Uterus (tissue), 3 donors: ENCODE measurements at regions not wholly inside any gene's neighbourhood (a gene's known extent, or its start where the extent isn't known, plus 50 kb on each side); places are given as distances from the start of the nearest gene placed in this dataset.
"Not testable (repeated sequence)": the region's sequence is repeated elsewhere in the genome, so short reads cannot be mapped to it uniquely, and the experiment has no call there.

ENCODE experiments used
- DNase-seq, 2 donors: peaks; one replicate each; pipeline ENCODE4 v3.0.0-alpha.2; 2019 to 2020
- H3K27ac ChIP-seq, 2 donors: fragments of 200-600 bp; sonication (generic); 1 replicate in 1 of 2; 2 replicates in 1 of 2; pipeline ENCODE4 v1.5.1; 2016 to 2018
- H3K27me3 ChIP-seq, 2 donors: fragments of 200-600 bp; sonication (generic); one replicate each; pipeline ENCODE4 v1.5.1; 2018 to 2019; ENCODE audit warnings: control low read depth in 1 of 2
- H3K36me3 ChIP-seq, 2 donors: fragments of 200-600 bp; sonication (generic); one replicate each; pipeline ENCODE4 v1.5.1; 2019; ENCODE audit warnings: control low read depth in 1 of 2
- H3K4me1 ChIP-seq, 2 donors: fragments of 200-600 bp; sonication (generic); one replicate each; pipeline ENCODE4 v1.5.1; 2018 to 2019; ENCODE audit warnings: control low read depth in 1 of 2
- H3K4me3 ChIP-seq, 2 donors: fragments of 200-600 bp; sonication (generic); 1 replicate in 1 of 2; 2 replicates in 1 of 2; pipeline ENCODE4 v1.5.1; 2018 to 2019; ENCODE audit warnings: mild to moderate bottlenecking in 1 of 2
- H3K9me3 ChIP-seq, 2 donors: fragments of 200-600 bp; sonication (generic); one replicate each; pipeline ENCODE4 v1.5.1; 2019; ENCODE audit warnings: control low read depth in 1 of 2
- POLR2A ChIP-seq, 2 donors: fragments of 450-650 bp; IDR thresholded peaks; one replicate each; pipeline ENCODE4 v1.6.1; 2016; ENCODE audit warnings: antibody characterized with exemption in 2 of 2, mild to moderate bottlenecking in 1 of 2, moderate library complexity in 1 of 2
- intact Hi-C: fragments of 100-400 bp; cut with DNase I; formaldehyde crosslinking; loops from one replicate; pipeline ENCODE4 v1.15.1; 2023; ENCODE audit warnings: low total_unique reads
- TF ChIP-seq, protein P1 (sequence below), 4 experiments: fragments of 200-600 bp in 2 of 4; fragments of 450-650 bp in 2 of 4; sonication (generic) in 2 of 4; IDR thresholded peaks; one replicate each; pipeline ENCODE4 v1.5.1; 2016 to 2019; ENCODE audit warnings: antibody characterized with exemption in 4 of 4, mild to moderate bottlenecking in 2 of 4, moderate library complexity in 1 of 4
- donor health status: DM: yes; HTN: yes; CAD: no.

DNA sequence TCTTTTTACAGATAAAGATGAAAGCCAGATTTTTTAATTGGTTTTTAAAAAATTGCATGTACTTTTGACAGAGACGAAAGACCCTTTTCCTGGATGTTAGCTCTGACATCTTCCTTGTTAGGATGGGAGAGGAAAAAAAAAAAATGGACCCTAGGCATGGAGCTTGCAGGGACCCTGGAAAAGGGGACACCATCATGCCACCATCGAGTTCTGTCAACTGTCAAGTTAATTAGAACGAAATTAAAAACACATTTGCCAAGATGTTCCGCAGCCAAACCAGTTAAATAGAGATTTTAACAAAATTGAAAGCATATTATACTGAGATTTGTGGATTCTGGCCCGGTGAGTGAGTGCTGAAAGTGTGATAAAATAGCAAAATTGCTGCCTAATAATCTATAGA lies 202.6 kb downstream of the BUB3 start:
- intact Hi-C loops, result no loop called here
- no peak for TF ChIP-seq POLR2A (IDR thresholded peaks at IDR 0.05)
- TF ChIP-seq, protein P1, sequence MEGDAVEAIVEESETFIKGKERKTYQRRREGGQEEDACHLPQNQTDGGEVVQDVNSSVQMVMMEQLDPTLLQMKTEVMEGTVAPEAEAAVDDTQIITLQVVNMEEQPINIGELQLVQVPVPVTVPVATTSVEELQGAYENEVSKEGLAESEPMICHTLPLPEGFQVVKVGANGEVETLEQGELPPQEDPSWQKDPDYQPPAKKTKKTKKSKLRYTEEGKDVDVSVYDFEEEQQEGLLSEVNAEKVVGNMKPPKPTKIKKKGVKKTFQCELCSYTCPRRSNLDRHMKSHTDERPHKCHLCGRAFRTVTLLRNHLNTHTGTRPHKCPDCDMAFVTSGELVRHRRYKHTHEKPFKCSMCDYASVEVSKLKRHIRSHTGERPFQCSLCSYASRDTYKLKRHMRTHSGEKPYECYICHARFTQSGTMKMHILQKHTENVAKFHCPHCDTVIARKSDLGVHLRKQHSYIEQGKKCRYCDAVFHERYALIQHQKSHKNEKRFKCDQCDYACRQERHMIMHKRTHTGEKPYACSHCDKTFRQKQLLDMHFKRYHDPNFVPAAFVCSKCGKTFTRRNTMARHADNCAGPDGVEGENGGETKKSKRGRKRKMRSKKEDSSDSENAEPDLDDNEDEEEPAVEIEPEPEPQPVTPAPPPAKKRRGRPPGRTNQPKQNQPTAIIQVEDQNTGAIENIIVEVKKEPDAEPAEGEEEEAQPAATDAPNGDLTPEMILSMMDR (IDR thresholded peaks at IDR 0.05), result no peak

DNA sequence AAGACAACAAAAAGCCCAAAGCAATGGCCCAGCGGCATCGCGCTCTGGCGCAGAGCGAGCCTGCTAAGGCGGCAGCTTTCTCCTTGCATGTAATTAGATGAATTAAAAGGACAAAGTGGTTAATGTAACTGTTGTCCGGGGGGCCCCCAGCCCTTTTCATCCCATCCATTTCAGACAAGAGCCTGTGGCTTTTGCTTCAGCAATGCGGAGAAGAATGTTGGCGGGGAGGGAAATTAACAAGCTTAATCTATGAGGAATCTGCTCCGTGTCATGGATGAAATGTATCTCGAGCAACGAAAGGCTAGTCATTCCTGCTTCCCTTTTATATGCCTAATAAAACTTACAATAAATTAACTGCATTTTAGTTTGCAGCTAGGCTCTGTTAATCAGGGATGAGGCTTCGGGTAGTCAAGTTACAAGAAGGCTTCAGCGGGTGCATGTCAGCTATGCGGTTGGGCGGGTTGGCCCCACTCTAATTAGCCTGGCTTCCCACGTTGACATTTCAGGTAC lies 203.3 kb downstream of the BUB3 start:
- DNase-seq, result no peak
- H3K9me3 ChIP-seq, result no peaks in the 10 kb centered on the region
- H3K27me3 ChIP-seq, result no peaks in the 10 kb centered on the region
- H3K4me1 ChIP-seq, result no peaks in the 10 kb centered on the region
- no peak overlapping the region for H3K4me3 ChIP-seq
- H3K36me3 ChIP-seq, result no peaks in the 10 kb centered on the region
- H3K27ac ChIP-seq, result no peak overlapping the region
- intact Hi-C loops, result no loop called here
- TF ChIP-seq, protein P1 (IDR thresholded peaks at IDR 0.05), result no peak
- TF ChIP-seq POLR2A (IDR thresholded peaks at IDR 0.05), result no peak

More for the DNA sequence above, 202.6 kb downstream of the BUB3 start:
- no peaks in the 10 kb centered on the region for H3K4me1 ChIP-seq
- DNase-seq, result no peak
- no peak overlapping the region for H3K4me3 ChIP-seq
- no peaks in the 10 kb centered on the region for H3K9me3 ChIP-seq
- H3K27me3 ChIP-seq, result no peaks in the 10 kb centered on the region
- no peak overlapping the region for H3K27ac ChIP-seq
- no peaks in the 10 kb centered on the region for H3K36me3 ChIP-seq

GRCh38 chr10:123359539-123359938 lies 205.3 kb downstream of the BUB3 start:
- TF ChIP-seq, protein P1 (IDR thresholded peaks at IDR 0.05), result no peak
- no peak for TF ChIP-seq POLR2A (IDR thresholded peaks at IDR 0.05)
- Histone ChIP-seq H3K4me3 (no peak overlapping the region), H3K27ac (no peak overlapping the region), H3K36me3 (no peaks in the 10 kb centered on the region), H3K4me1 (no peaks in the 10 kb centered on the region), H3K9me3 (no peaks in the 10 kb centered on the region), H3K27me3 (no peaks in the 10 kb centered on the region)
- intact Hi-C loops, result no loop called here
- no peak for DNase-seq

- TF ChIP-seq, protein P1 (IDR thresholded peaks at IDR 0.05), result no peak
- TF ChIP-seq POLR2A (IDR thresholded peaks at IDR 0.05), result no peak
- Histone ChIP-seq H3K27ac (no peak overlapping the region), H3K9me3 (no peaks in the 10 kb centered on the region), H3K36me3 (no peaks in the 10 kb centered on the region), H3K27me3 (no peaks in the 10 kb centered on the region), H3K4me3 (no peak overlapping the region), H3K4me1 (no peaks in the 10 kb centered on the region)
- intact Hi-C loops, result no loop called here
- no peak for DNase-seq
These were observed 207.6 kb downstream of the BUB3 start for GRCh38 chr10:123361832-123362231.

DNA sequence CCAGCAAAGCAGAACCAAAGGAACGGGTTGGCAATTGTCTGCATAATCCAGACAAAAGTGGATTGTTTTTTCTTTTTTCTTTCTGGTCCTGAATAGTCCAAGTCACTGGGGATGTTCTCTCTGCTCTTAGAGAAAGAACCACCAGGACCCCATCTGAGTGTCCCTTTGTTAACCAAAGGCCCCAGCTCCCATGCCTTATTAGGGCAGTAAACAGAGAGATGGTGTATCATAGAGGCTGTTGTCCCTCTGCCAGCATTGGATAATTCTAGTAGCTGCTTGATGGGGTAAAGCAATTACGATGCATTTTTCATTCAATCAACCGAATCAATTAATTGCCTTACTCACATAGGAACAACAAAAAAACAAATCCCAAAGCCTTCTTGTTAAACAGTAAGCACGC lies 213.0 kb downstream of the BUB3 start:
- Histone ChIP-seq H3K4me1 (no peaks in the 10 kb centered on the region), H3K4me3 (no peak overlapping the region), H3K9me3 (no peaks in the 10 kb centered on the region), H3K36me3 (no peaks in the 10 kb centered on the region), H3K27ac (no peak overlapping the region), H3K27me3 (no peaks in the 10 kb centered on the region)
- DNase-seq, result no peak
- TF ChIP-seq, protein P1 (IDR thresholded peaks at IDR 0.05), result no peak
- no peak for TF ChIP-seq POLR2A (IDR thresholded peaks at IDR 0.05)
- intact Hi-C loops, result no loop called here

DNA sequence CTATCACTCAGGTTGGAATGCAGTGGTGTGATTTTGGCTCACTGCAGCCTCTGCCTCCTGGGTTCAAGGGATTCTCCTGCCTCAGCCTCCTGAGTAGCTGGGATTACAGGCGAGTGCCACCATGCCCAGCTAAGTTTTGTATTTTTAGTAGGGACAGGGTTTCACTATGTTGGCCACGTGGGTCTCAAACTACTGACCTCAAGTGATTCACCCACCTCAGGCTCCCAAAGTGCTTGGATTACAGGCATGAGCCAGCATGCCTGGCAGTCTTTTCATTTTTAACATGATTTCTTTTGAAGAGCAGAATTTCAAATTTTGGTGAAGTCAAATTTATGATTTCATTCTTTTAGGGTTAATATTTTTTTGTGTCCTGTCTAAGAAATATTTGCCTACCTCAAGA lies 217.4 kb downstream of the BUB3 start:
- H3K9me3 ChIP-seq, H3K36me3 ChIP-seq, H3K4me3 ChIP-seq, H3K27me3 ChIP-seq, intact Hi-C loops, H3K4me1 ChIP-seq, DNase-seq, H3K27ac ChIP-seq: not testable (repeated sequence)
